Upper lobe of left lung (tissue), 6 donors: ENCODE measurements at regions not wholly inside any gene's neighbourhood (a gene's known extent, or its start where the extent isn't known, plus 50 kb on each side); places are given as distances from the start of the nearest gene placed in this dataset.

Experiments used
- ATAC-seq, 2 donors: fragments of 200-7000 bp; cut with Tn5 transposase; one replicate each; pipeline ENCODE4 v1.9.1; 2022; ENCODE audit warnings: mild to moderate bottlenecking in 2 of 2, moderate library complexity in 2 of 2; ENCODE audit not compliant: low FRiP score in 2 of 2
- DNase-seq, 2 donors: peaks; one replicate each; pipeline ENCODE4 v3.0.0-alpha.2; 2019 to 2020
- H3K27ac ChIP-seq, 4 donors: fragments of 200-600 bp; sonication (generic); one replicate each; pipeline ENCODE4 v1.5.1; 2016 to 2019
- H3K27me3 ChIP-seq, 4 donors: fragments of 200-600 bp; sonication (generic); one replicate each; pipeline ENCODE4 v1.5.1; 2017 to 2019
- H3K36me3 ChIP-seq, 4 donors: fragments of 200-600 bp; sonication (generic); one replicate each; pipeline ENCODE4 v1.5.1; 2016 to 2019
- H3K4me1 ChIP-seq, 4 donors: fragments of 200-600 bp; sonication (generic); one replicate each; pipeline ENCODE4 v1.5.1; 2018 to 2019
- H3K4me3 ChIP-seq, 4 donors: fragments of 200-600 bp; sonication (generic); one replicate each; pipeline ENCODE4 v1.5.1; 2017 to 2019; ENCODE audit warnings: mild to moderate bottlenecking in 2 of 4, moderate library complexity in 1 of 4
- H3K9me3 ChIP-seq, 4 donors: fragments of 200-600 bp; sonication (generic); one replicate each; pipeline ENCODE4 v1.5.1; 2018 to 2019
- EP300 ChIP-seq, 4 donors: sonication (generic); formaldehyde crosslinking; IDR thresholded peaks; one replicate each; pipeline ENCODE4 v1.5.1; 2017; ENCODE audit warnings: antibody characterized with exemption in 4 of 4, control low read depth in 2 of 4
- POLR2A ChIP-seq, 4 donors: fragments of 450-650 bp; IDR thresholded peaks; one replicate each; pipeline ENCODE4 v1.5.1; 2016 to 2017; ENCODE audit warnings: antibody characterized with exemption in 4 of 4, mild to moderate bottlenecking in 2 of 4
- POLR2AphosphoS5 ChIP-seq, 2 donors: sonication (generic); formaldehyde crosslinking; IDR thresholded peaks; one replicate each; pipeline ENCODE4 v1.5.1; 2017; ENCODE audit warnings: antibody characterized with exemption in 2 of 2
- whole genome bisulfite sequencing, 2 donors: methylation state at CpG; one replicate each; pipeline ENCODE4 v1.1.5; 2017 to 2018; 5-methylcytosine and 5-hydroxymethylcytosine counted together
- TF ChIP-seq, protein P1 (sequence below), 6 experiments: fragments of 450-650 bp in 4 of 6; fragments of 200-600 bp in 2 of 6; sonication (generic) in 2 of 6; IDR thresholded peaks; one replicate each; pipeline ENCODE4 v1.5.1; 2016 to 2019; ENCODE audit warnings: antibody characterized with exemption in 6 of 6
- donor health status: DM: no; HTN: no; CAD: no; lungs with moderate emphysema.
- donor health status: DM: no; HTN: yes; CAD: no; lungs with severe emphysema.

DNA sequence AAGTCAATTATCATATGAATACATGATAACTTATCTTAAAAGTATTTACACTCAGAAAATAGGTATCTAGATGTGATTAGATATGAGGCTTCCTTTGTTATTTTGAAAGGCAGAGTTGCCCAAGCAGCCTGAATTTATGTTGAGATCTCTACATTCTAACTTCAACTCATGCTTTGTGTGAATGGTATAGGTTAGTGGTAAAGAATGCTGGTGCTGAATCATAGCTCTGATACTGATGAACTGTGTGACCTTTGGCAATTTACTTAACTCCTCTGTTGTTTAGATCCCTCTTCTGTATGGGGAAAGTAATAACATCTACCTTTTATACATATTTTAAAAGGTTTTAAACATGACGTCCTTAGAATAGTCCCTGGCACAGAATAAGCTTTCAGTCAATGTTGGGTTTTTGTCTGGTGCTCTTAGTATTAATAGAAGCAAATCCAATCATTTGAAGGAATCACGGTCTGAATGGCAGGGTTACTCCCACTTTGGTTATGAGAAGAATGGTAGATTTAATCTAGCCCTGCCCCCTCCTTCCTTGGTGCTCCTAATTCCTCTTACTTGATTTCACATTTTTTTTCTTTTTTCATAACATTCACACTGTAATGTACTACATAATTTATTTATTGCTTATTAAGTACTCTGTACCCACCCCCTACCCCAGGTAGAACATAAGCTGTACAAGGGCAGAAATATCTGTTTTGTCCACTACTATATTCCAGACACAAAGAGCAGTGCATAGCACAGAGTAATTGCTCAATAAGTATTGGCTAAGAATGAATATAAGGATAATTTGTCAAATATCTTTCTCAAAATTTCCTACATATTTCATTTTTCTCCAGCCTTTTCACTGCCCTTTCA, 203.3 kb upstream of the KRR1 start:
- no peak for DNase-seq
- H3K27me3 ChIP-seq: no peaks in the 10 kb centered on the region
- no peak overlapping the region for H3K27ac ChIP-seq
- no peak for ATAC-seq
- H3K36me3 ChIP-seq: no peaks in the 10 kb centered on the region
- no peaks in the 10 kb centered on the region for H3K4me1 ChIP-seq
- TF ChIP-seq EP300 (IDR thresholded peaks at IDR 0.05) (no peak), POLR2A (IDR thresholded peaks at IDR 0.05) (no peak), POLR2AphosphoS5 (IDR thresholded peaks at IDR 0.05) (no peak)
- TF ChIP-seq, protein P1, sequence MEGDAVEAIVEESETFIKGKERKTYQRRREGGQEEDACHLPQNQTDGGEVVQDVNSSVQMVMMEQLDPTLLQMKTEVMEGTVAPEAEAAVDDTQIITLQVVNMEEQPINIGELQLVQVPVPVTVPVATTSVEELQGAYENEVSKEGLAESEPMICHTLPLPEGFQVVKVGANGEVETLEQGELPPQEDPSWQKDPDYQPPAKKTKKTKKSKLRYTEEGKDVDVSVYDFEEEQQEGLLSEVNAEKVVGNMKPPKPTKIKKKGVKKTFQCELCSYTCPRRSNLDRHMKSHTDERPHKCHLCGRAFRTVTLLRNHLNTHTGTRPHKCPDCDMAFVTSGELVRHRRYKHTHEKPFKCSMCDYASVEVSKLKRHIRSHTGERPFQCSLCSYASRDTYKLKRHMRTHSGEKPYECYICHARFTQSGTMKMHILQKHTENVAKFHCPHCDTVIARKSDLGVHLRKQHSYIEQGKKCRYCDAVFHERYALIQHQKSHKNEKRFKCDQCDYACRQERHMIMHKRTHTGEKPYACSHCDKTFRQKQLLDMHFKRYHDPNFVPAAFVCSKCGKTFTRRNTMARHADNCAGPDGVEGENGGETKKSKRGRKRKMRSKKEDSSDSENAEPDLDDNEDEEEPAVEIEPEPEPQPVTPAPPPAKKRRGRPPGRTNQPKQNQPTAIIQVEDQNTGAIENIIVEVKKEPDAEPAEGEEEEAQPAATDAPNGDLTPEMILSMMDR (IDR thresholded peaks at IDR 0.05): no peak
- WGBS, 2 donors: 74 to 79% methylated on average over 2 of the region's 2 CpGs
- no peaks in the 10 kb centered on the region for H3K9me3 ChIP-seq
- no peak overlapping the region for H3K4me3 ChIP-seq

DNA sequence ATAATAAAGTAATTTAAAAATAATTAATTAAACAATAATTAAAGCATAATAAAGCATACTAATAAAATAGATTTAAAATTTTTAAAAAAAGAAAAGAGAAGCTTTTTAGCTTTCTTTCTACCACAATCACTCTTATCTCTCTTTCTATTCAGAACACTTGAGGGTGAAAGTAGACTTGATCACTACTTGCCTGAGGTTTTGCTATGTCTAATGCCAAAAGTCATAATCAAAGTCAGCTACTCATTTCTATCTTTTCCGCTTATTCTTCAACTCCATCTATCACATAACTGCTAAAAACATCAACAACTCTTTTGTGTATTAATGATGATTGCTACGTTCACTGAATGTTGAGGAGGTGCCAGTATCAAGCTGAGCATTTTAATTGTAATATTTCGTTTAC, 202.0 kb upstream of the KRR1 start:
- no peaks in the 10 kb centered on the region for H3K36me3 ChIP-seq
- DNase-seq (no peak), ATAC-seq (no peak)
- 85 to 87% methylated on average over 3 of the region's 3 CpGs for WGBS, 2 donors
- H3K4me3 ChIP-seq: no peak overlapping the region
- H3K4me1 ChIP-seq: no peaks in the 10 kb centered on the region
- H3K27me3 ChIP-seq: no peaks in the 10 kb centered on the region
- H3K27ac ChIP-seq: no peak overlapping the region
- no peaks in the 10 kb centered on the region for H3K9me3 ChIP-seq
- TF ChIP-seq, protein P1 (IDR thresholded peaks at IDR 0.05): no peak
- TF ChIP-seq POLR2AphosphoS5 (IDR thresholded peaks at IDR 0.05): no peak
- TF ChIP-seq POLR2A (IDR thresholded peaks at IDR 0.05): no peak
- TF ChIP-seq EP300 (IDR thresholded peaks at IDR 0.05): no peak

DNA sequence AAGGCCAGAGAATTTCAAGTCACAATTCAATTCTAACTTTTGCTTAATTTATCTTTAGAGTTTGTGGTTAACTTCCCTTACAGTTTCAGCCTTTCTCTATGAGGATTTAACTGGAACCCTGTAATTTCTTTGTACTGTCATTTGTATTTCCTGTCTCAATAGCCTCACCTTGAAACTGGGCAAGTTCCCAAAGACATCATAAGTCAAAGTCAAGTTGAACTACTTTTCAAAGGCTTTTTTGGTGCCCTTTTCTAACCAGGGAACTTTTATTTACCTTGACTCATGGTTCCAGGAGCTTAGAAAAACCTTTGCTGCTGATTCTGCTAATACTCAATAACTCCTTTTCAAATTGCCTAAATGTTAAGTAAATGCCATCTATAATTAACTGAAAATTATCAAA, 200.8 kb upstream of the KRR1 start:
- no peaks in the 10 kb centered on the region for H3K27me3 ChIP-seq
- no peaks in the 10 kb centered on the region for H3K4me1 ChIP-seq
- TF ChIP-seq, protein P1 (IDR thresholded peaks at IDR 0.05): no peak
- no peak for TF ChIP-seq EP300 (IDR thresholded peaks at IDR 0.05)
- H3K4me3 ChIP-seq: no peak overlapping the region
- no peaks in the 10 kb centered on the region for H3K36me3 ChIP-seq
- DNase-seq: no peak
- no peak overlapping the region for H3K27ac ChIP-seq
- ATAC-seq: no peak
- H3K9me3 ChIP-seq: no peaks in the 10 kb centered on the region

DNA sequence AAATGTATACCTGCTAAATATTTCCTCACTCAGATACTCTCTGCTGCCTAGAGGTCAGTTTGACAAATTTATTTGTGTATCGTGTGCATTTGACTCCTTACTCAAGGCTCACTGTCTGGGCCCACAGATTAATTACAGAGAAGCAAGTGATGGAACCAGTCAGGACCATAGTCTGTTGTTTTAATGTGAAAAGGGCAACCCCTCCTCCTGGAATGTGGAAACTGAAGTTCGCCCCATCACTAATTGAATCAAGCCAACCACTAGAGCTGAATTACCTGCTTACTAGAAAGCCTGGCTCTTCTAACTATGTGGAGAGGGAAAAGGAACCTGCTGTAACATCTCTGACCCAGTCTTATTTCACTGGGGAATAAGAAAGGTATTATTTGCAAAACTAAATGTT, 199.9 kb upstream of the KRR1 start:
- H3K9me3 ChIP-seq: no peaks in the 10 kb centered on the region
- no peak for DNase-seq
- H3K27me3 ChIP-seq: no peaks in the 10 kb centered on the region
- ATAC-seq: no peak
- H3K27ac ChIP-seq: no peak overlapping the region
- no peaks in the 10 kb centered on the region for H3K36me3 ChIP-seq
- H3K4me3 ChIP-seq: no peak overlapping the region
- no peak for TF ChIP-seq POLR2A (IDR thresholded peaks at IDR 0.05)
- no peak for TF ChIP-seq POLR2AphosphoS5 (IDR thresholded peaks at IDR 0.05)
- TF ChIP-seq, protein P1 (IDR thresholded peaks at IDR 0.05): no peak
- no peak for TF ChIP-seq EP300 (IDR thresholded peaks at IDR 0.05)
- peaks cover 0 to 5% (median 2%) of the 10 kb centered on the region in 4 donors for H3K4me1 ChIP-seq
- 96 to 100% methylated on average over 2 of the region's 2 CpGs for WGBS, 2 donors
